ENCODE measurements at regions not wholly inside any gene's neighbourhood (a gene's known extent, or its start where the extent isn't known, plus 50 kb on each side); places are given as distances from the start of the nearest gene placed in this dataset.

GRCh38 chr4:18686338-18687037 lies 664.9 kb upstream of the LCORL start:
- TF ChIP-seq RCOR1 (conservative IDR thresholded peaks at IDR 0.05; ENCODE audit: low read depth, low read length) = no peak
- no peak for TF ChIP-seq CTCF (IDR thresholded peaks at IDR 0.05 in 2 of 3, conservative IDR thresholded peaks at IDR 0.05 in 1 of 3; ENCODE audit: control insufficient read depth in 2 of 3, extremely low read depth in 1 of 3, insufficient read depth in 1 of 3, low read depth in 3 of 3, low read length in 3 of 3)
- TF ChIP-seq HDAC2 (IDR thresholded peaks at IDR 0.05) = no peak
- no peak for TF ChIP-seq JUND (IDR thresholded peaks at IDR 0.05; ENCODE audit: low read depth, low read length)
- no peak for TF ChIP-seq SREBF2 (IDR thresholded peaks at IDR 0.05; ENCODE audit: low read length)
- TF ChIP-seq NBN (IDR thresholded peaks at IDR 0.05) = no peak

All from GM12878 (cell line).